NCI-H345 treated with DMSO at 0.1 percent for 48 hours (cell line): ENCODE measurements at regions not wholly inside any gene's neighbourhood (a gene's known extent, or its start where the extent isn't known, plus 50 kb on each side); places are given as distances from the start of the nearest gene placed in this dataset.

ENCODE experiments used
- DNase-seq: peaks from one replicate; lab custom pipeline; 2025; ENCODE audit not compliant: unreplicated experiment; lab: John Stamatoyannopoulos, UW

GRCh38 chr2:12507295-12507694 is 209.4 kb upstream of the TRIB2 start:
- DNase-seq = no peak

GRCh38 chr2:12510070-12510469 is 206.7 kb upstream of the TRIB2 start:
- DNase-seq = no peak

- no peak for DNase-seq
Measured at GRCh38 chr2:12513339-12513738, 203.4 kb upstream of the TRIB2 start.

GRCh38 chr2:12514168-12514567 is 202.6 kb upstream of the TRIB2 start:
- no peak for DNase-seq

GRCh38 chr2:12514631-12515437 is 201.9 kb upstream of the TRIB2 start:
- DNase-seq = no peak

- no peak for DNase-seq
Measured at GRCh38 chr2:12515871-12516270, 200.9 kb upstream of the TRIB2 start.

GRCh38 chr2:12533337-12534005 is 183.3 kb upstream of the TRIB2 start:
- DNase-seq = no peak

- DNase-seq = no peak
Measured at GRCh38 chr2:12534646-12535263, 182.0 kb upstream of the TRIB2 start.

GRCh38 chr2:12536976-12537375 is 179.8 kb upstream of the TRIB2 start:
- DNase-seq = no peak

- no peak for DNase-seq
Measured at GRCh38 chr2:12538138-12538694, 178.5 kb upstream of the TRIB2 start.

- DNase-seq = no peak
Measured at GRCh38 chr2:12539336-12539735, 177.4 kb upstream of the TRIB2 start.

GRCh38 chr2:12539776-12540562 is 176.8 kb upstream of the TRIB2 start:
- DNase-seq = no peak

GRCh38 chr2:12543076-12543977 is 173.4 kb upstream of the TRIB2 start:
- no peak for DNase-seq

GRCh38 chr2:12543978-12544558 is 172.7 kb upstream of the TRIB2 start:
- DNase-seq = no peak

- DNase-seq = no peak
Measured at GRCh38 chr2:12547566-12548170, 169.1 kb upstream of the TRIB2 start.

- no peak for DNase-seq
Measured at GRCh38 chr2:12548906-12549305, 167.8 kb upstream of the TRIB2 start.

GRCh38 chr2:12549641-12550040 is 167.1 kb upstream of the TRIB2 start:
- no peak for DNase-seq

- DNase-seq = no peak
Measured at GRCh38 chr2:12552092-12552491, 164.6 kb upstream of the TRIB2 start.
